ENCODE measurements at regions not wholly inside any gene's neighbourhood (a gene's known extent, or its start where the extent isn't known, plus 50 kb on each side); places are given as distances from the start of the nearest gene placed in this dataset.

DNA sequence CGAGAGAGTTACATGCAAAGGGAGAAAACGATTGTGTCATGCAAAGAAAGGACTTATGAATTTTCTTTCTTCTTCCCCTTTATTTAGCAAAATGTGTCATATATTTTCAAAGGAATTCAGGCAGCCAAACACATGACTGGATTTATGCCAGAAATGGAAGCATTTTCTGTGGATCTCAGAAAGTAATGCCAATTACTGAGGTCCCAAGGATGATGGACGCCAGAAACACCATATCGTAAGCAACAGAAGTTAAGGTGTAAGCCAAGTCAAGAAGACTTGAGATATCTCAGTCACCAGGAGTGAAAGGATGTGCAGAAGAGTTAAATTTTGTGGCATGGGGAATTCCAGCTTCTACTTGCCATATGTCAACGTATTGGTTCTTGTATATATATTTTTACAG lies 255.1 kb downstream of the GBA3 start:
- BruUV-seq (replicated peaks) = no TSS peak
- FAIRE-seq (no peak), DNase-seq (ENCODE audit: low spot score) (no peak), ATAC-seq (no peak)
- Histone ChIP-seq H3K27me3 (ENCODE audit: control insufficient read depth in 1 of 2, insufficient read depth in 2 of 2, low read length in 2 of 2) (no peaks in the 10 kb centered on the region), H3K79me2 (ENCODE audit: insufficient read depth, low read length) (no peaks in the 10 kb centered on the region), H3K4me1 (ENCODE audit: insufficient read depth, low read length) (peaks cover 1% of the 10 kb centered on the region; the same call in 1 of the 2 replicates), H3K9me3 (ENCODE audit: low read length) (peaks cover 5% of the 10 kb centered on the region; the same call in 1 of the 2 replicates), H4K20me1 (ENCODE audit: insufficient read depth, low read length) (no peaks in the 10 kb centered on the region), H3K4me2 (ENCODE audit: low read depth, low read length) (no peak overlapping the region), H3K36me3 (replicated peaks in 1 of 2; ENCODE audit: control insufficient read depth in 1 of 2, insufficient read depth in 2 of 2, low read length in 2 of 2) (no peaks in the 10 kb centered on the region), H3K4me3 (replicated peaks in 1 of 3; ENCODE audit: insufficient read depth in 1 of 3, low read depth in 2 of 3, low read length in 3 of 3) (no peak overlapping the region), H3K9ac (ENCODE audit: insufficient read depth, low read depth, low read length) (no peak overlapping the region), H3K27ac (ENCODE audit: extremely low read length, insufficient read depth, low read length) (no peak overlapping the region), H2AFZ (ENCODE audit: low read length) (no peak overlapping the region)
- ChIA-PET POLR2A (no interaction called here), CTCF (ENCODE audit: low intra/inter-chr PET ratio, low total read pairs) (no interaction called here)
- intact Hi-C loops (cut with micrococcal nuclease; ENCODE audit: unreplicated experiment) (no loop called here), in situ Hi-C loops (cut with HindIII; ENCODE audit: extremely low pct_ligation_motif_present, low pct_unique_long_range_greater_than_20kb) (no loop called here)
- WGBS (ENCODE audit: low lambda C conversion rate) = 44% methylated on average over 5 of the region's 5 CpGs
- TF ChIP-seq NBN (conservative IDR thresholded peaks at IDR 0.05) (no peak), PCBP2 (optimal IDR thresholded peaks at IDR 0.05; ENCODE audit: low read depth, low read length, poor library complexity, severe bottlenecking) (no peak), ZNF616 (CRISPR knock-in tag; IDR thresholded peaks at IDR 0.05; ENCODE audit: low read depth) (no peak), ZNF773 (CRISPR knock-in tag; IDR thresholded peaks at IDR 0.05; ENCODE audit: borderline replicate concordance) (no peak), HNRNPK (IDR thresholded peaks at IDR 0.05; ENCODE audit: low read depth, low read length, poor library complexity, severe bottlenecking) (no peak), SCMH1 (CRISPR knock-in tag; IDR thresholded peaks at IDR 0.05; ENCODE audit: borderline replicate concordance) (no peak), BRD4 (CRISPR knock-in tag; IDR thresholded peaks at IDR 0.05) (no peak), TEAD2 (CRISPR knock-in tag; IDR thresholded peaks at IDR 0.05) (no peak), ZBTB20 (CRISPR knock-in tag; IDR thresholded peaks at IDR 0.05; ENCODE audit: borderline replicate concordance, low read depth) (no peak), ZNF432 (CRISPR knock-in tag; IDR thresholded peaks at IDR 0.05; ENCODE audit: borderline replicate concordance) (no peak), ZNF83 (CRISPR knock-in tag; IDR thresholded peaks at IDR 0.05; ENCODE audit: borderline replicate concordance) (no peak), ZNF670 (CRISPR knock-in tag; IDR thresholded peaks at IDR 0.05; ENCODE audit: borderline replicate concordance) (no peak), ZNF746 (CRISPR knock-in tag; IDR thresholded peaks at IDR 0.05) (no peak)
- TF ChIP-seq, protein P1, sequence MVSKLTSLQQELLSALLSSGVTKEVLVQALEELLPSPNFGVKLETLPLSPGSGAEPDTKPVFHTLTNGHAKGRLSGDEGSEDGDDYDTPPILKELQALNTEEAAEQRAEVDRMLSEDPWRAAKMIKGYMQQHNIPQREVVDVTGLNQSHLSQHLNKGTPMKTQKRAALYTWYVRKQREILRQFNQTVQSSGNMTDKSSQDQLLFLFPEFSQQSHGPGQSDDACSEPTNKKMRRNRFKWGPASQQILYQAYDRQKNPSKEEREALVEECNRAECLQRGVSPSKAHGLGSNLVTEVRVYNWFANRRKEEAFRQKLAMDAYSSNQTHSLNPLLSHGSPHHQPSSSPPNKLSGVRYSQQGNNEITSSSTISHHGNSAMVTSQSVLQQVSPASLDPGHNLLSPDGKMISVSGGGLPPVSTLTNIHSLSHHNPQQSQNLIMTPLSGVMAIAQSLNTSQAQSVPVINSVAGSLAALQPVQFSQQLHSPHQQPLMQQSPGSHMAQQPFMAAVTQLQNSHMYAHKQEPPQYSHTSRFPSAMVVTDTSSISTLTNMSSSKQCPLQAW (CRISPR knock-in tag; IDR thresholded peaks at IDR 0.05) = no peak
- TF ChIP-seq, protein P2, sequence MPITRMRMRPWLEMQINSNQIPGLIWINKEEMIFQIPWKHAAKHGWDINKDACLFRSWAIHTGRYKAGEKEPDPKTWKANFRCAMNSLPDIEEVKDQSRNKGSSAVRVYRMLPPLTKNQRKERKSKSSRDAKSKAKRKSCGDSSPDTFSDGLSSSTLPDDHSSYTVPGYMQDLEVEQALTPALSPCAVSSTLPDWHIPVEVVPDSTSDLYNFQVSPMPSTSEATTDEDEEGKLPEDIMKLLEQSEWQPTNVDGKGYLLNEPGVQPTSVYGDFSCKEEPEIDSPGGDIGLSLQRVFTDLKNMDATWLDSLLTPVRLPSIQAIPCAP (CRISPR knock-in tag; IDR thresholded peaks at IDR 0.05; ENCODE audit: low read depth) = no peak
- TF ChIP-seq, protein P3, sequence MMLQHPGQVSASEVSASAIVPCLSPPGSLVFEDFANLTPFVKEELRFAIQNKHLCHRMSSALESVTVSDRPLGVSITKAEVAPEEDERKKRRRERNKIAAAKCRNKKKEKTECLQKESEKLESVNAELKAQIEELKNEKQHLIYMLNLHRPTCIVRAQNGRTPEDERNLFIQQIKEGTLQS (CRISPR knock-in tag; IDR thresholded peaks at IDR 0.05) = no peak

Measured in HepG2 (cell line).